GM12878 (cell line): ENCODE measurements at regions not wholly inside any gene's neighbourhood (a gene's known extent, or its start where the extent isn't known, plus 50 kb on each side); places are given as distances from the start of the nearest gene placed in this dataset.

Experiments
- ATAC-seq: fragments of 200-7000 bp; cut with Tn5 transposase; 3 replicates; pipeline ENCODE4 v1.9.1; 2020; ENCODE audit warnings: mild to moderate bottlenecking, moderate library complexity
- BruUV-seq: library from RNA; stranded (reverse); fragments of 400-500 nt; replicated peaks from 2 replicates; lab custom pipeline; 2021; lab: Mats Ljungman, UMichigan
- CTCF ChIA-PET: fragments of 300-600 bp; sonication (Branson Sonifier 250); formaldehyde crosslinking; extraction: SDS; loops from one replicate; lab custom pipeline; 2021; ENCODE audit warnings: inconsistent platforms; lab: Yijun Ruan, JAX
- POLR2A ChIA-PET: fragments of 350-600 bp; formaldehyde crosslinking; extraction: SDS; loops from one replicate; lab custom pipeline; 2021; ENCODE audit warnings: inconsistent platforms; lab: Charles Lee
- RAD21 ChIA-PET: fragments of 300-600 bp; sonication (Branson Sonifier 250); formaldehyde crosslinking; loops from one replicate; lab custom pipeline; 2023; ENCODE audit warnings: antibody characterized with exemption; ENCODE audit not compliant: unreplicated experiment; lab: Charles Lee
- SMC1A ChIA-PET: fragments of 300-600 bp; sonication (Branson Sonifier 250); formaldehyde crosslinking; loops from one replicate; lab custom pipeline; 2023; ENCODE audit not compliant: unreplicated experiment, uncharacterized antibody; lab: Charles Lee
- DNase-seq: peaks from one replicate; pipeline ENCODE4 v3.0.0-alpha.2; 2011; ENCODE audit warnings: low read depth, low spot score
- FAIRE-seq: peaks from 3 replicates; lab custom pipeline; 2011; peaks lifted over from hg19 to GRCh38; lab: Jason Lieb, UNC
- H2AFZ ChIP-seq: 2 replicates; pipeline ENCODE4 v1.6.0; 2011; ENCODE audit warnings: low read depth, low read length, control low read depth; ENCODE audit not compliant: control insufficient read depth
- H3K27ac ChIP-seq: 2 replicates; pipeline ENCODE4 v1.5.1; 2011; ENCODE audit warnings: control low read depth; ENCODE audit not compliant: control insufficient read depth, insufficient read depth
- H3K27me3 ChIP-seq, 2 experiments: replicated peaks in 1 of 2; 2 replicates each; pipeline versions ENCODE4 v1.6.0 to v1.6.1; 2011; ENCODE audit warnings: low read length in 1 of 2; ENCODE audit not compliant: control insufficient read depth in 2 of 2, insufficient read depth in 2 of 2
- H3K36me3 ChIP-seq, 2 experiments: 2 replicates each; pipeline ENCODE4 v1.5.1; 2011; ENCODE audit warnings: low read length in 1 of 2; ENCODE audit not compliant: control insufficient read depth in 2 of 2, insufficient read depth in 2 of 2
- H3K4me1 ChIP-seq: 2 replicates; pipeline ENCODE4 v1.6.1; 2011; ENCODE audit warnings: mild to moderate bottlenecking, low read length, moderate library complexity, mixed read lengths; ENCODE audit not compliant: control insufficient read depth, insufficient read depth
- H3K4me2 ChIP-seq: 2 replicates; pipeline ENCODE4 v1.6.0; 2011; ENCODE audit warnings: control low read depth; ENCODE audit not compliant: control insufficient read depth, insufficient read depth
- H3K4me3 ChIP-seq: fragments of 200-600 bp; sonication (generic); 2 replicates; pipeline ENCODE4 v1.5.1; 2016
- H3K79me2 ChIP-seq: 2 replicates; pipeline ENCODE4 v1.6.0; 2011; ENCODE audit warnings: low read length; ENCODE audit not compliant: control insufficient read depth, insufficient read depth
- H3K9ac ChIP-seq: 2 replicates; pipeline ENCODE4 v1.8.0; 2011; ENCODE audit warnings: low read length, control low read depth, mixed read lengths; ENCODE audit not compliant: control insufficient read depth, insufficient read depth
- H3K9me3 ChIP-seq: replicated peaks from 3 replicates; pipeline ENCODE4 v1.5.1; 2011; ENCODE audit warnings: mild to moderate bottlenecking, low read length; ENCODE audit not compliant: control insufficient read depth, insufficient read depth
- H4K20me1 ChIP-seq: 2 replicates; pipeline ENCODE4 v1.6.0; 2011; ENCODE audit not compliant: control insufficient read depth, insufficient read depth
- EED ChIP-seq: sonication (generic); IDR thresholded peaks from 2 replicates; pipeline ENCODE4 v1.6.1; 2016; ENCODE audit warnings: antibody characterized with exemption, low read depth
- ESRRA ChIP-seq: IDR thresholded peaks from 2 replicates; pipeline ENCODE4 v1.6.1; 2012; ENCODE audit warnings: mild to moderate bottlenecking, low read length, improper control_type of control experiment
- LARP7 ChIP-seq: fragments of 450-650 bp; IDR thresholded peaks from 2 replicates; pipeline ENCODE4 v1.6.1; 2017; ENCODE audit warnings: mild to moderate bottlenecking
- NBN ChIP-seq: fragments of 450-650 bp; IDR thresholded peaks from 2 replicates; pipeline ENCODE4 v1.6.1; 2016
- PML ChIP-seq: IDR thresholded peaks from 2 replicates; pipeline ENCODE4 v1.6.1; 2012; ENCODE audit warnings: low read length, inconsistent platforms
- RBBP5 ChIP-seq: fragments of 200-600 bp; sonication (generic); conservative IDR thresholded peaks from 2 replicates; pipeline ENCODE4 v1.6.1; 2016
- SMARCA5 ChIP-seq: fragments of 450-650 bp; IDR thresholded peaks from 2 replicates; pipeline ENCODE4 v1.6.1; 2017; ENCODE audit warnings: mild to moderate bottlenecking
- SP1 ChIP-seq: IDR thresholded peaks from one replicate; pipeline ENCODE4 v1.6.1; 2011; ENCODE audit warnings: low read depth, low read length
- YBX1 ChIP-seq: fragments of 450-650 bp; IDR thresholded peaks from 2 replicates; pipeline ENCODE4 v1.6.1; 2016; ENCODE audit warnings: antibody characterized with exemption
- YY1 ChIP-seq: IDR thresholded peaks from 2 replicates; pipeline ENCODE4 v1.6.1; 2011; ENCODE audit warnings: low read depth, mild to moderate bottlenecking, low read length
- WGBS: methylation state at CpG from one replicate; pipeline ENCODE4 v1.1.6; 2016; ENCODE audit warnings: low lambda C conversion rate; ENCODE audit not compliant: insufficient replicate concordance, insufficient coverage; ENCODE audit errors: missing lambda C conversion rate; 5-methylcytosine and 5-hydroxymethylcytosine counted together
- in situ Hi-C: fragments of 300-500 bp; cut with MboI; formaldehyde crosslinking; loops from 9 replicates; pipeline ENCODE4 v1.14.3; 2018; ENCODE audit warnings: mixed read lengths
- intact Hi-C: fragments of 100-400 bp; cut with micrococcal nuclease; formaldehyde crosslinking; loops from one replicate; pipeline ENCODE4 v1.14.2; 2022; ENCODE audit not compliant: unreplicated experiment
- TF ChIP-seq, protein P1 (sequence below): fragments of 450-650 bp; IDR thresholded peaks from 2 replicates; pipeline ENCODE4 v1.6.1; 2016; ENCODE audit warnings: mild to moderate bottlenecking

DNA sequence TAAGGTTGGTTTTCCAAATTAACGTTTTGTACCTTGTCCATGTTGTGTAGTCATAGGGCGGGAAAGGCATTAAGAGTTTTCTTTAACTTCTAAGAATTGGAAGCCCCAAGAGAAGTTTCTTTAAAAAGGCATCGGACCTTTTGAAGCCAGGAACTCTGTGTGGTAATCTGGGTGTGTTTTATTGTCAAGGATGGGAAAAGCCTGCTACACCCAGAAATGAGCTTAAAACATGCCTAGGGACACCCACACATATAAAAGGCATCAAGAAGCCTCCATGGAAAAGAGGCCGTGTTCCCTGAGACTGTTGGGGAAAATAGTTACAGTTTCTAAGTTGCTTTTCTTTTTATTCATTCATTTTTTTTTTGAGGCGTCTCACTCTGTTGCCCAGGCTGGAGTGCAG, 81.0 kb upstream of the PTHLH start:
- ChIA-PET SMC1A (interaction anchor here (0.5 to 1.0 kb wide), 2 partner anchors 12 to 542 kb away, joined by 3 to 8 read pairs; no protein-coding TSS in a partner anchor), POLR2A (no interaction called here)
- Histone ChIP-seq H3K4me1 (no peaks in the 10 kb centered on the region), H3K4me2 (no peak overlapping the region), H3K79me2 (no peaks in the 10 kb centered on the region), H3K36me3 (no peaks in the 10 kb centered on the region)
- 76% methylated on average over 5 of the region's 5 CpGs for WGBS
- in situ Hi-C loops: no loop called here
- TF ChIP-seq, protein P1, sequence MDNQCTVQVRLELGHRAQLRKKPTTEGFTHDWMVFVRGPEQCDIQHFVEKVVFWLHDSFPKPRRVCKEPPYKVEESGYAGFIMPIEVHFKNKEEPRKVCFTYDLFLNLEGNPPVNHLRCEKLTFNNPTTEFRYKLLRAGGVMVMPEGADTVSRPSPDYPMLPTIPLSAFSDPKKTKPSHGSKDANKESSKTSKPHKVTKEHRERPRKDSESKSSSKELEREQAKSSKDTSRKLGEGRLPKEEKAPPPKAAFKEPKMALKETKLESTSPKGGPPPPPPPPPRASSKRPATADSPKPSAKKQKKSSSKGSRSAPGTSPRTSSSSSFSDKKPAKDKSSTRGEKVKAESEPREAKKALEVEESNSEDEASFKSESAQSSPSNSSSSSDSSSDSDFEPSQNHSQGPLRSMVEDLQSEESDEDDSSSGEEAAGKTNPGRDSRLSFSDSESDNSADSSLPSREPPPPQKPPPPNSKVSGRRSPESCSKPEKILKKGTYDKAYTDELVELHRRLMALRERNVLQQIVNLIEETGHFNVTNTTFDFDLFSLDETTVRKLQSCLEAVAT: no peak
- TF ChIP-seq, all 136 proteins: peak for 0
- CTCF ChIA-PET: no interaction called here
- Histone ChIP-seq H3K9ac (no peak overlapping the region), H2AFZ (no peak overlapping the region), H3K9me3 (no peaks in the 10 kb centered on the region), H3K27ac (no peak overlapping the region), H3K27me3 (no peaks in the 10 kb centered on the region), H3K4me3 (no peak overlapping the region), H4K20me1 (no peaks in the 10 kb centered on the region)
- no TSS peak for BruUV-seq
- FAIRE-seq (no peak), DNase-seq (no peak), ATAC-seq (no peak)
- intact Hi-C loops: no loop called here
- RAD21 ChIA-PET: no interaction called here

DNA sequence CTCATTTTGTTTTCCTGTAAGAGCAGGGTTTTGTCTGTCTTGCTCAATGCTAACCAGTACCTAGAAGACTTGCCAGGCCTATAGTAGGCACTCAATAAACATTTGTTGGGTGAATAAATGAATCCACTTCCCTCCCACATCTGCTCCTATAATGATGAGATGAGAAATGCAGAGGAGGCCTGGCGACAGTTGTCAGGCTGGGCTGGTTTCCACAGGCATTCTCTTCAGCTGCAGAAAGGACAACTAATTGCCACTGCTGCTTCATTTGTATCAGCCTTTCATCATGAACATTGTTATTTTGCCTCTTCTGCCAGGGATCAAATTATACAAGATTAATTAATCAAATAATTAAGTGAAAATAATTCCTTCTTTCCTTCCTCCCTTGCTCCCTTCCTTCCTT, 82.0 kb upstream of the PTHLH start:
- TF ChIP-seq, protein P1: no peak
- TF ChIP-seq NBN (no peak), YBX1 (no peak), RBBP5 (no peak), YY1 (no peak), PML (no peak), ESRRA (no peak), LARP7 (no peak), EED (no peak), SP1 (no peak), SMARCA5 (no peak)
- Histone ChIP-seq H2AFZ (no peak overlapping the region), H3K4me2 (no peak overlapping the region), H4K20me1 (no peaks in the 10 kb centered on the region), H3K27ac (no peak overlapping the region), H3K79me2 (no peaks in the 10 kb centered on the region), H3K36me3 (no peaks in the 10 kb centered on the region), H3K4me1 (no peaks in the 10 kb centered on the region), H3K27me3 (no peaks in the 10 kb centered on the region), H3K9ac (no peak overlapping the region), H3K4me3 (no peak overlapping the region), H3K9me3 (no peaks in the 10 kb centered on the region)
- ChIA-PET CTCF (no interaction called here), SMC1A (no interaction called here), POLR2A (no interaction called here), RAD21 (no interaction called here)
- DNase-seq (no peak), ATAC-seq (no peak), FAIRE-seq (no peak)
- in situ Hi-C loops: no loop called here
- WGBS: 42% methylated on average over 1 of the region's 1 CpG
- BruUV-seq: no TSS peak
- intact Hi-C loops: no loop called here
